Spleen (tissue), 11 donors: ENCODE measurements at regions not wholly inside any gene's neighbourhood (a gene's known extent, or its start where the extent isn't known, plus 50 kb on each side); places are given as distances from the start of the nearest gene placed in this dataset.

Source experiments
- DNase-seq: peaks from one replicate; pipeline ENCODE4 v3.0.0-alpha.2; 2020
- H3K27ac ChIP-seq, 8 donors: fragments of 200-600 bp; sonication (generic) in 7 of 8; 1 replicate in 4 of 8; 2 replicates in 4 of 8; pipeline versions ENCODE4 v1.5.0 to v1.8.0; 2016 to 2021; ENCODE audit warnings: inconsistent platforms in 4 of 8, mild to moderate bottlenecking in 4 of 8, moderate library complexity in 1 of 8
- H3K27me3 ChIP-seq, 7 donors: fragments of 200-600 bp; sonication (generic) in 6 of 7; replicated peaks in 1 of 7; 1 replicate in 4 of 7; 2 replicates in 3 of 7; pipeline versions ENCODE4 v1.5.0 to v1.8.0; 2016 to 2021; ENCODE audit warnings: inconsistent platforms in 3 of 7, mild to moderate bottlenecking in 1 of 7
- H3K36me3 ChIP-seq, 6 donors: fragments of 200-600 bp; sonication (generic) in 5 of 6; 1 replicate in 4 of 6; 2 replicates in 2 of 6; pipeline versions ENCODE4 v1.5.0 to v1.8.0; 2016 to 2021; ENCODE audit warnings: inconsistent platforms in 2 of 6
- H3K4me1 ChIP-seq, 6 donors: fragments of 200-600 bp; sonication (generic) in 5 of 6; 1 replicate in 3 of 6; 2 replicates in 3 of 6; pipeline versions ENCODE4 v1.5.0 to v1.8.0; 2016 to 2021; ENCODE audit warnings: inconsistent platforms in 3 of 6
- H3K4me3 ChIP-seq, 8 donors: fragments of 200-600 bp; sonication (generic) in 7 of 8; 1 replicate in 4 of 8; 2 replicates in 4 of 8; pipeline versions ENCODE4 v1.5.0 to v1.8.0; 2016 to 2021; ENCODE audit warnings: inconsistent platforms in 4 of 8, mild to moderate bottlenecking in 4 of 8, moderate library complexity in 2 of 8
- H3K9me3 ChIP-seq, 8 donors: fragments of 200-600 bp; sonication (generic) in 7 of 8; 1 replicate in 4 of 8; 2 replicates in 4 of 8; pipeline versions ENCODE4 v1.5.0 to v1.8.0; 2016 to 2021; ENCODE audit warnings: inconsistent platforms in 4 of 8
- CTCF ChIP-seq, 11 experiments: fragments of 200-600 bp in 7 of 11; fragments of 450-650 bp in 4 of 11; sonication (generic) in 4 of 11; IDR thresholded peaks in 8 of 11; conservative IDR thresholded peaks in 3 of 11; 1 replicate in 7 of 11; 2 replicates in 4 of 11; pipeline versions ENCODE4 v1.4.0 to v1.8.0; 2016 to 2021; ENCODE audit warnings: antibody characterized with exemption in 11 of 11, inconsistent platforms in 4 of 11, mild to moderate bottlenecking in 1 of 11
- POLR2A ChIP-seq, 3 donors: fragments of 450-650 bp; IDR thresholded peaks; one replicate each; pipeline ENCODE4 v1.5.1; 2017; ENCODE audit warnings: antibody characterized with exemption in 3 of 3, mild to moderate bottlenecking in 1 of 3
- POLR2AphosphoS5 ChIP-seq, 3 donors: sonication (generic); formaldehyde crosslinking; IDR thresholded peaks; one replicate each; pipeline ENCODE4 v1.5.1; 2017; ENCODE audit warnings: antibody characterized with exemption in 3 of 3
- WGBS, 5 donors: extraction: QIAGEN DNeasy Blood & Tissue Kit in 3 of 5; methylation state at CpG; one replicate each; pipeline versions ENCODE4 v1.1.5 to v1.1.7; 2013 to 2018; 5-methylcytosine and 5-hydroxymethylcytosine counted together
- intact Hi-C: fragments of 100-400 bp; cut with DNase I; formaldehyde crosslinking; loops from one replicate; pipeline ENCODE4 v1.15.0; 2023; ENCODE audit warnings: low total_unique reads
- donor health status: healthy with polysubstance abuse.
- donor health status: DM: no; HTN: no; CAD: no; lungs with moderate emphysema.
- donor health status: DM: no; HTN: no; CAD: no.
- donor health status: Bipolar disorder and iron deficiency.
- donor health status: healthy.
- donor health status: DM: no; HTN: no; CAD: no.
- donor health status: DM: yes; HTN: yes; CAD: no.

- H3K4me1 ChIP-seq = no peaks in the 10 kb centered on the region
- no peaks in the 10 kb centered on the region for H3K27me3 ChIP-seq
- H3K4me3 ChIP-seq = no peak overlapping the region
- intact Hi-C loops = no loop called here
- no peak overlapping the region for H3K27ac ChIP-seq
- H3K36me3 ChIP-seq = no peaks in the 10 kb centered on the region
- TF ChIP-seq CTCF (IDR thresholded peaks at IDR 0.05 in 8 of 11, conservative IDR thresholded peaks at IDR 0.05 in 3 of 11) = no peak
- TF ChIP-seq POLR2AphosphoS5 (IDR thresholded peaks at IDR 0.05) = no peak
- no peak for TF ChIP-seq POLR2A (IDR thresholded peaks at IDR 0.05)
- peaks cover 0 to 22% (median 3%) of the 10 kb centered on the region in 8 donors for H3K9me3 ChIP-seq
- DNase-seq = no peak
Measured at GRCh38 chr13:82850644-82851043, 1031.6 kb downstream of the SLITRK1 start.

DNA sequence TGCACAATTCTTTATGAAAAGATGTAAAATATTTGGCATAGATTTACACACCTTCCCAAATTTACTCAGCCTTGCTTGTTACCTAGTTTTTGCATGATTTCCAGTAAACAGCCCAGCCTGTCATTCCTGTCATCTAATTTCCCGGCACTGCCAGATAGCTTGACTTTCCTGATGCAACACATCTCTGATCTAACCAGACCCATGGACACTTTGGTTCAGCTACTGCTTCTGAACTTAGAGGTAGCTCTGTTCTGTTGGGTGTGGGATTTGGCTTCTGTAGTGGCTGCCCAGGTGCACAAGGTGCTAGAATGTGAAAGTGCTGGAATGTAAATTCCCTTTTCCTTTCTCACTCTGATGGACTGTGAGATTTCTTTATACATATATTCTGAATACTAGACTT, 1033.5 kb downstream of the SLITRK1 start:
- WGBS, 5 donors = 90 to 100% (median 94%) methylated on average over 1 of the region's 1 CpG

GRCh38 chr13:82847595-82847994, 1034.7 kb downstream of the SLITRK1 start:
- intact Hi-C loops = no loop called here
- H3K4me3 ChIP-seq = no peak overlapping the region
- WGBS, 5 donors = 75 to 88% (median 81%) methylated on average over 3 of the region's 3 CpGs
- H3K27me3 ChIP-seq = no peaks in the 10 kb centered on the region
- TF ChIP-seq CTCF (IDR thresholded peaks at IDR 0.05 in 8 of 11, conservative IDR thresholded peaks at IDR 0.05 in 3 of 11) = no peak
- TF ChIP-seq POLR2A (IDR thresholded peaks at IDR 0.05) = no peak
- no peak for TF ChIP-seq POLR2AphosphoS5 (IDR thresholded peaks at IDR 0.05)
- H3K36me3 ChIP-seq = no peaks in the 10 kb centered on the region
- DNase-seq = no peak
- peaks cover 0 to 22% (median 5%) of the 10 kb centered on the region in 8 donors for H3K9me3 ChIP-seq
- H3K4me1 ChIP-seq = no peaks in the 10 kb centered on the region
- H3K27ac ChIP-seq = no peak overlapping the region

More for the DNA sequence above, 1033.5 kb downstream of the SLITRK1 start:
- DNase-seq = no peak
- Histone ChIP-seq H3K27me3 (no peaks in the 10 kb centered on the region), H3K27ac (no peak overlapping the region), H3K9me3 (peaks cover 0 to 22% (median 5%) of the 10 kb centered on the region in 8 donors), H3K4me3 (no peak overlapping the region), H3K4me1 (no peaks in the 10 kb centered on the region), H3K36me3 (no peaks in the 10 kb centered on the region)
- no peak for TF ChIP-seq POLR2AphosphoS5 (IDR thresholded peaks at IDR 0.05)
- no peak for TF ChIP-seq POLR2A (IDR thresholded peaks at IDR 0.05)
- intact Hi-C loops = no loop called here

DNA sequence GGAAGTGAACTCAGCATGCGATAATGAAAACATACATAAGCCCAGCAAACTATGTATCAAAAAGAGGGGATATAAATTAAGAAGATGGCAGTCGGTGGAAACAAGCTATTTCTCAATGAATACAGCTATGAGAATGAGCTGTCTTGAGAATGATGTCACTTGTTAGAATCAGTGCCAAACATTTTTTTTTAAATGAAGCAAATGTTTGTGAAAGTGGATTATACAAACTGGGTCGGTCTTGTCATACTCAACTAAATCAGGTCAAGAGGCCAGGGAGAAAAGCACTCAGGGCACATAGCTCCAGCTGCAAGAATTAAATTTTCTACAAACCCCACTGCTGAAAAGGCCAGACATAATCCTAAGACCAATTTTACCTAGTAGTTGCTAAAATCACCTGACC, 1048.4 kb downstream of the SLITRK1 start:
- WGBS, 5 donors = 69 to 87% (median 74%) methylated on average over 3 of the region's 3 CpGs
- intact Hi-C loops = no loop called here

More for the DNA sequence above, 1048.4 kb downstream of the SLITRK1 start:
- Histone ChIP-seq H3K4me3 (no peak overlapping the region), H3K36me3 (no peaks in the 10 kb centered on the region), H3K4me1 (no peaks in the 10 kb centered on the region), H3K27ac (no peak overlapping the region), H3K27me3 (no peaks in the 10 kb centered on the region), H3K9me3 (peaks cover 0 to 4% (median 0%) of the 10 kb centered on the region in 8 donors)
- DNase-seq = no peak
- TF ChIP-seq CTCF (IDR thresholded peaks at IDR 0.05 in 8 of 11, conservative IDR thresholded peaks at IDR 0.05 in 3 of 11) (no peak), POLR2A (IDR thresholded peaks at IDR 0.05) (no peak), POLR2AphosphoS5 (IDR thresholded peaks at IDR 0.05) (no peak)
